Peyer's patch (tissue), 4 donors: ENCODE measurements at regions not wholly inside any gene's neighbourhood (a gene's known extent, or its start where the extent isn't known, plus 50 kb on each side); places are given as distances from the start of the nearest gene placed in this dataset.

Source experiments
- CTCF ChIP-seq, 6 experiments: fragments of 450-650 bp in 4 of 6; fragments of 200-600 bp in 2 of 6; sonication (generic) in 1 of 6; IDR thresholded peaks; one replicate each; pipeline ENCODE4 v1.5.1; 2017 to 2019; ENCODE audit warnings: antibody characterized with exemption in 6 of 6, mild to moderate bottlenecking in 3 of 6, moderate library complexity in 1 of 6
- POLR2A ChIP-seq, 2 donors: fragments of 450-650 bp; IDR thresholded peaks; one replicate each; pipeline ENCODE4 v1.5.1; 2017; ENCODE audit warnings: antibody characterized with exemption in 2 of 2, mild to moderate bottlenecking in 2 of 2, moderate library complexity in 2 of 2

- TF ChIP-seq CTCF (IDR thresholded peaks at IDR 0.05): no peak
- no peak for TF ChIP-seq POLR2A (IDR thresholded peaks at IDR 0.05)
These were observed 319.1 kb downstream of the RAPGEF2 start for GRCh38 chr4:159422019-159422418.
